ENCODE measurements at regions not wholly inside any gene's neighbourhood (a gene's known extent, or its start where the extent isn't known, plus 50 kb on each side); places are given as distances from the start of the nearest gene placed in this dataset.
"Not testable (repeated sequence)": the region's sequence is repeated elsewhere in the genome, so short reads cannot be mapped to it uniquely, and the experiment has no call there.

DNA sequence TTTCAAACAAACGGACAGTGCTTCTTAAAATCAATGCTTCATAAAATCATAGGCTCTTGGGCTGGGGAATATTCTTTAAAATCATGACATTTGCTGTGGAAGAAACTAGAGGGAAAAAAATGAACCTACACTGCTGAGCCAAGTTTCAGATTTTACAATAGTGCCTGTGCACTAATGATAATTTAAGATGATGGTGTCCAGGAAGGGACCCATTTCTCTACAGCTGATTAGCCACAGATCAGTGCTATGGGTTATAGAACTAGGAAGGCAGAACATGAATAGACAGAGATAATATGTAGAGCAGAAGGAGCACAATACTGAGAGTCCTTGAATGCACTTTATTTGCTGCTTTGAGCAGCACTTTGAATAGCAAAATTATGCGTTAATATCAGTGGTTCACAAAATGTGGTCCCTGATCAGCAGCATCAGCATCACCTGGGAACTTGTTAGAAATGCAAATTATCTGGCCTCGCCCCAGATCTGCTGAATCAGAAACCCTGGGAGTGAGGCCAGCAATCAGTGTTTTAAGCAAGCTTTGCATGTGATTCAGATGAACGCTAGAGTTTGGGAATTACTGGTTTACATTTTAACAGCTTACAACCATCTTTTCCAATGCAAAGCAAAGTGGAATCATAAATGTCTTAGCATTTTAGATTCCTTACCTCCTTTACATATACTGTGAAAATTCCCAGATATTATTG is 135.8 kb upstream of the ANKRD28 start:
- H3K27me3 ChIP-seq: no peaks in the 10 kb centered on the region
- TF ChIP-seq, protein P1, sequence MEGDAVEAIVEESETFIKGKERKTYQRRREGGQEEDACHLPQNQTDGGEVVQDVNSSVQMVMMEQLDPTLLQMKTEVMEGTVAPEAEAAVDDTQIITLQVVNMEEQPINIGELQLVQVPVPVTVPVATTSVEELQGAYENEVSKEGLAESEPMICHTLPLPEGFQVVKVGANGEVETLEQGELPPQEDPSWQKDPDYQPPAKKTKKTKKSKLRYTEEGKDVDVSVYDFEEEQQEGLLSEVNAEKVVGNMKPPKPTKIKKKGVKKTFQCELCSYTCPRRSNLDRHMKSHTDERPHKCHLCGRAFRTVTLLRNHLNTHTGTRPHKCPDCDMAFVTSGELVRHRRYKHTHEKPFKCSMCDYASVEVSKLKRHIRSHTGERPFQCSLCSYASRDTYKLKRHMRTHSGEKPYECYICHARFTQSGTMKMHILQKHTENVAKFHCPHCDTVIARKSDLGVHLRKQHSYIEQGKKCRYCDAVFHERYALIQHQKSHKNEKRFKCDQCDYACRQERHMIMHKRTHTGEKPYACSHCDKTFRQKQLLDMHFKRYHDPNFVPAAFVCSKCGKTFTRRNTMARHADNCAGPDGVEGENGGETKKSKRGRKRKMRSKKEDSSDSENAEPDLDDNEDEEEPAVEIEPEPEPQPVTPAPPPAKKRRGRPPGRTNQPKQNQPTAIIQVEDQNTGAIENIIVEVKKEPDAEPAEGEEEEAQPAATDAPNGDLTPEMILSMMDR (IDR thresholded peaks at IDR 0.05): no peak
- no peaks in the 10 kb centered on the region for H3K36me3 ChIP-seq
- H3K4me3 ChIP-seq: no peak overlapping the region
- no peaks in the 10 kb centered on the region for H3K9me3 ChIP-seq
- no peak overlapping the region for H3K27ac ChIP-seq
- no peak for DNase-seq (ENCODE audit: low spot score)
- H3K4me1 ChIP-seq: peaks cover 0 to 10% of the 10 kb centered on the region in 2 donors

DNA sequence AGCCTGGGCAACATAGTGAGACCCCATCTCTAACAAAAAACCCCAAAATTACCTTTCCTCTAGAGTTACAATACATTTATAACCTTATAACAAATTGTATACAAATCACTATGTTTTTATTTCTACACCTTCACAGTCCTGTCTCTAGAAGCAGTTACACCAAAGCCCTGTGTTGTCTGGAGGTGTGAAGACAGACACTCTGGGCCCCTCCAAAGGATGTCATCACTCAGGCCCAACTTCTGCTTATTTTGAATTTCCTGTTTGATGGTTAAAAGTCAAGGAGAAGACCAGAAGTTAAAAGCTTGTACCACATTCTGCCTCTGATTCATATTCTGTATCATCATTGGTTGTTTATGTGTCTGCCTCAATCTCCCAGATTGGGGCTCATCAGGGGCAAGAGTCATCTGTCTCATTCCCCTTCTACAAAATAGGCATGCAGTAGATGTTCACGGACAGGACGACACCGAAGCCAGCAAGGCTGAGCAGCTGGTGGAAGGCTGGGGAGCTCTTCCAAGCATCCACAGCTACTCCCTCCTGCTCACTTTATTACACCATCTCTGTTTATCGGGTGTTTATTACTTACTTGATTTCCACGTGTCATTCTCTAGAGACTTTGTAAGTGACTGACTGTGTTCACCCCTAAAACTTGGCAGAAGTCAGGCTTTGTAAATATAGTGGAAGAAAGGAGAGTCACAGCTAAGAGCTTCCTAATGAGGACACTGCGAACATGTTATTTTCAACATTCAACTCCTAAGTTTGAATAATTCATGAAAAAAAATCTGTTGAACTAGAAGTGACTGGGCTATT is 136.8 kb upstream of the ANKRD28 start:
- Histone ChIP-seq H3K9me3 (no peaks in the 10 kb centered on the region), H3K27me3 (no peaks in the 10 kb centered on the region), H3K4me1 (peaks cover 0 to 10% of the 10 kb centered on the region in 2 donors), H3K27ac (no peak overlapping the region), H3K4me3 (no peak overlapping the region), H3K36me3 (no peaks in the 10 kb centered on the region)
- DNase-seq (ENCODE audit: low spot score): no peak
- TF ChIP-seq, protein P1 (IDR thresholded peaks at IDR 0.05): no peak

DNA sequence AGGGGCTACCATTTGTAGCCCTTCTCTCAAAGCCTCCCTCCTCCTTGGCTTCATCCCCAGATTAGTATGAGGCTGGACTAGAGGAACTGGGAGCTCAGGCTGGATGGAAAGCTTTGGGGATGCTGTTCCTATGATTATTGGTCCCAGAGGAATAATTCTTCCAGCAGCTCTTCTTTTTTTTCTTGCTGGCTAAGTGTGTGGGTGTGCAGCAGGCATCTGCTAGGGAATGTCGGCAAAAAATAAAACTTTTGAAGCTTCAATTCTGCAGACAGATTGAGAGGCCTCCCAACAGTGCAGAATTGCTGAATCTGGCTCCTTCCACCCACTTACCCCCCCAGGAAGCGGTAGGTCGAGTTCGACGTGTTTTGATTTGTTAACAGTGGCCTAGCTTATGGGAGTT is 138.5 kb upstream of the ANKRD28 start:
- no peak for DNase-seq (ENCODE audit: low spot score)
- Histone ChIP-seq H3K27me3 (no peaks in the 10 kb centered on the region), H3K4me1 (peaks cover 0 to 10% of the 10 kb centered on the region in 2 donors), H3K36me3 (no peaks in the 10 kb centered on the region), H3K9me3 (no peaks in the 10 kb centered on the region), H3K4me3 (no peak overlapping the region), H3K27ac (no peak overlapping the region)
- TF ChIP-seq, protein P1 (IDR thresholded peaks at IDR 0.05): no peak

DNA sequence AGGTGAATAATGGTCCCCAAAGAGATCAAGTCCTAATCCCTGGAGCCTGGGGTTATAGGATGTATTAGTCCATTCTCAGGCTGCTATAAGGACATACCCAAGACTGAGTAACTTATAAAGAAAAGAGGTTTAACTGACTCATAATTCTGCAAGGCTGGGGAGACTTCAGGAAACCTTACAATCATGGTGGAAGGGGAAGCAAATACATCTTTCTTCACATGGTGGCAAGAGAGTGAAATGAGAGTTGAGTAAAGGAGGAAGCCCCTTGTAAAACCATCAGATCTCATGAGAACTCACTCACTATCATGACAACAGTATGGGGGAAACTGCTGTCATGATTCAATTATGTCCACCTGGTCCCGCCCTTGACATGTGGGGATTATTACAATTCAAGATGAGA is 142.9 kb upstream of the ANKRD28 start:
- H3K27ac ChIP-seq: no peak overlapping the region
- H3K36me3 ChIP-seq: no peaks in the 10 kb centered on the region
- H3K4me3 ChIP-seq: no peak overlapping the region
- no peaks in the 10 kb centered on the region for H3K9me3 ChIP-seq
- no peak for DNase-seq (ENCODE audit: low spot score)
- no peaks in the 10 kb centered on the region for H3K27me3 ChIP-seq
- no peaks in the 10 kb centered on the region for H3K4me1 ChIP-seq
- TF ChIP-seq, protein P1 (IDR thresholded peaks at IDR 0.05): no peak

DNA sequence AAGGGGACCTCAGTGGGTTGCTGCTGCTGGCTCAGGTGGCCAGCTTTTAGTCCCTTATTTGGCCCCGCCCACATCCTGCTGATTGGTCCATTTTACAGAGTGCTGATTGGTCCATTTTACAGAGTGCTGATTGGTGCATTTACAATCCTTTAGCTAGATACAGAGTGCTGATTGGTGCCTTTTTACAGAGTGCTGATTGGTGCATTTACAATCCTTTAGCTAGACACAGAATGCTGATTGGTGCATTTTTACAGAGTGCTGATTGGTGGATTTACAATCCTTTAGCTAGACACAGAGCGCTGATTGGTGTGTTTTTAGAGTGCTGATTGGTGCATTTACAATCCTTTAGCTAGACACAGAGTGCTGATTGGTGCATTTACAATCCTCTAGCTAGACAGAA is 143.7 kb upstream of the ANKRD28 start:
- DNase-seq (ENCODE audit: low spot score); H3K9me3 ChIP-seq; H3K27ac ChIP-seq; H3K36me3 ChIP-seq; H3K4me1 ChIP-seq; H3K4me3 ChIP-seq; H3K27me3 ChIP-seq: not testable (repeated sequence)

DNA sequence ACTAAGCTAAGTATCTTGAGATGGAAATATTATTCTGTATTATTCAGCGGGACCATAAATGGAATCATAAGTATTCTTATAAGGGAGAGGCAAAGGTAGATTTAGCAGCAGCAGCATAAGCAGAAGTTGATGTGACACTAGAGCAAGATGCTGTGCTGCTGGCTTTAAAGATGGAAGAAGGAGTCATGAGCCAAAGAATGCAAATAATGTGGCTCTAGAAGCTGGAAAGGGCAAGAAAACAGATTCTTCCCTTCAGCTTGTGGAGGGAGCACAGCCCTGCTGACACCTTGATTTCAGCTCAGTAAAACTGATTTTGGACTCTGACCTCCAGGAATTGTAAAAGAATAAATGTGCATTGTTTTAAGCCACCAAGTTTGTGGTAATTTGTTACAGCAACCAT is 144.2 kb upstream of the ANKRD28 start:
- TF ChIP-seq, protein P1 (IDR thresholded peaks at IDR 0.05): no peak
- no peaks in the 10 kb centered on the region for H3K4me1 ChIP-seq
- DNase-seq (ENCODE audit: low spot score): no peak
- H3K9me3 ChIP-seq: no peaks in the 10 kb centered on the region
- no peak overlapping the region for H3K27ac ChIP-seq
- H3K36me3 ChIP-seq: no peaks in the 10 kb centered on the region
- H3K27me3 ChIP-seq: no peaks in the 10 kb centered on the region
- no peak overlapping the region for H3K4me3 ChIP-seq

Data from right atrium auricular region (tissue), 2 donors.